ENCODE measurements at regions not wholly inside any gene's neighbourhood (a gene's known extent, or its start where the extent isn't known, plus 50 kb on each side); places are given as distances from the start of the nearest gene placed in this dataset.

DNA sequence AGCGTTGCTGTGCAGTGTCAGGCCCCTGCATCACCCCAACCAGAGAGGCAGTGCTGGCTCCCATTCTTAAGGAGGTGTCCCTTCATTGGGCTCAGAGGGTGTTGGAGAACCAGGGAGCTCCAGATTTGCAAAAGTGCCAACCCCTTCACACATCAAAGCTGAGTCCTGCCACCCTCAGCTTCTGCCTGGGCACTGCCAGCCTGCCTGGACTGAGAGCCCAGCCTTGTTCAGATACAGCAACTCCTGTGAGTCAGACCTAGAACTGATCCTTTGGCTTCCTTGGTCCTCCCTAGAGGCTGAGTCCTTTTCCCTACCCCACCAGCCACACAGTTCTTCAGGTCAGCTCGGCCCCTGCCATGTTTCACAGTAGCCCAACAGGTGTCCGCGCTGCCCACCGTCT is 424.9 kb upstream of the MYT1L start:
- Mint-ChIP-seq H3K9me3 (ENCODE audit: unreplicated experiment) (peaks cover 10% of the 10 kb centered on the region), H3K36me3 (ENCODE audit: low read depth, unreplicated experiment) (peaks cover 7% of the 10 kb centered on the region), H3K27ac (ENCODE audit: unreplicated experiment) (no peak overlapping the region), H3K27me3 (ENCODE audit: unreplicated experiment) (peaks cover 4% of the 10 kb centered on the region), H3K4me3 (ENCODE audit: unreplicated experiment) (no peak overlapping the region), H3K4me1 (ENCODE audit: unreplicated experiment) (no peaks in the 10 kb centered on the region)
- no peak for DNase-seq (ENCODE audit: low spot score)
- no peak for TF ChIP-seq CTCF (IDR thresholded peaks at IDR 0.05; ENCODE audit: unreplicated experiment)

DNA sequence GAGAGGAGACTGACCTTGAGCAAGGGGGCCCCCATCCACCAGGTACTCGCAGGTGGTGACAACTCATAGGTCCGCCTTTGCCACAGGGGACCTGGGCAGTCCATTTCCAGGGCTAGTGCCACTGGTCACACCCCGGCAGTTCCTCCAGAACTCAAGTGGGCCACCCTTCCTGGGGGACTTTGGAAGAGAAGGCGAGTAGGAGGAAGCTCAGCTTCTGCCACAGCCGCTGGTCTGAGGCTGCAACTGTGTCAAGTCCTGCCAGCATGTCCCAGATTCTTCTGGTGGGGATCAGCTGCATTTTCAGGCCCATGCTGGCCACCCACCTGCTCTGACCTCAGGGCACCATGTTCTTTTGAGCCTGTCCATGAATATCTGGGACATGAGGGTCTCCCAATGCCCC is 423.9 kb upstream of the MYT1L start:
- no peak for TF ChIP-seq CTCF (IDR thresholded peaks at IDR 0.05; ENCODE audit: unreplicated experiment)
- H3K27ac Mint-ChIP-seq (ENCODE audit: unreplicated experiment): no peak overlapping the region
- peaks cover 7% of the 10 kb centered on the region for H3K27me3 Mint-ChIP-seq (ENCODE audit: unreplicated experiment)
- H3K4me3 Mint-ChIP-seq (ENCODE audit: unreplicated experiment): no peak overlapping the region
- DNase-seq (ENCODE audit: low spot score): no peak
- H3K4me1 Mint-ChIP-seq (ENCODE audit: unreplicated experiment): no peaks in the 10 kb centered on the region
- H3K36me3 Mint-ChIP-seq (ENCODE audit: low read depth, unreplicated experiment): peaks cover 11% of the 10 kb centered on the region
- peaks cover 10% of the 10 kb centered on the region for H3K9me3 Mint-ChIP-seq (ENCODE audit: unreplicated experiment)

DNA sequence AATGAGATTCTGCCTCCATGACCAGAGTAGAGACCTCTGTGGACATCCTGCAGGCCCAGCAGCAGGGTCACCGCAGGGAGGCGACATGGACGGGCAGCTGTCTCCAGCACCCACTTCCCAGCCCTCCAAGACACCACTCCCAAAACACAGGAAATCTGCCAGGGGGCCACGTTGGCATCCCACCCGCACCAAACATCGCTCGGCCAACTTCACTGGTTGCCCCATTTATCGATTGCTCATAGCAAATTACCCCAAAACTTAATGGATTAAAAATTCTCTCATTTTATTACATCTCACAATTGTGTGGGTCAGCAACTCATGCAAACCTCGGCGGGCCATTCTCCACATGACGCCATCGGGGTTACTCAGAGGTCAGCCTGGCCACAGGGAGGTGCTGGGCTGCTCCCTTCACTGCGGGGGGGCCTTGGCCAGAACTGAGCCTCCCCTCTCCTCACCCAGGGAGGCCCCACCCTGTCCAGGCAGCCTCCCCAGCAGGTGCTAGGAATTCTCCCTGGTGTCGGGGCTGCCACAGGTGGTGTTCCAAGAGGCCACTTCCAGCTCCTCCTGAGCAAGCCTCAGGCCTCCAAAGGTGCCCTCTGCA is 420.7 kb upstream of the MYT1L start:
- DNase-seq (ENCODE audit: low spot score): no peak
- no peak overlapping the region for H3K27ac Mint-ChIP-seq (ENCODE audit: unreplicated experiment)
- no peak overlapping the region for H3K4me3 Mint-ChIP-seq (ENCODE audit: unreplicated experiment)
- no peak for TF ChIP-seq CTCF (IDR thresholded peaks at IDR 0.05; ENCODE audit: unreplicated experiment)
- peaks cover 10% of the 10 kb centered on the region for H3K9me3 Mint-ChIP-seq (ENCODE audit: unreplicated experiment)
- peaks cover 7% of the 10 kb centered on the region for H3K27me3 Mint-ChIP-seq (ENCODE audit: unreplicated experiment)
- H3K4me1 Mint-ChIP-seq (ENCODE audit: unreplicated experiment): no peaks in the 10 kb centered on the region
- H3K36me3 Mint-ChIP-seq (ENCODE audit: low read depth, unreplicated experiment): peaks cover 11% of the 10 kb centered on the region

GRCh38 chr2:2750867-2751714 is 420.0 kb upstream of the MYT1L start:
- Mint-ChIP-seq H3K27ac (ENCODE audit: unreplicated experiment) (no peak overlapping the region), H3K27me3 (ENCODE audit: unreplicated experiment) (peaks cover 9% of the 10 kb centered on the region)

More at GRCh38 chr2:2750867-2751714, 420.0 kb upstream of the MYT1L start:
- Mint-ChIP-seq H3K4me3 (ENCODE audit: unreplicated experiment) (no peak overlapping the region), H3K4me1 (ENCODE audit: unreplicated experiment) (no peaks in the 10 kb centered on the region), H3K36me3 (ENCODE audit: low read depth, unreplicated experiment) (peaks cover 11% of the 10 kb centered on the region), H3K9me3 (ENCODE audit: unreplicated experiment) (peaks cover 10% of the 10 kb centered on the region)
- no peak for DNase-seq (ENCODE audit: low spot score)
- TF ChIP-seq CTCF (IDR thresholded peaks at IDR 0.05; ENCODE audit: unreplicated experiment): no peak

Data from endothelial cell (in vitro differentiated cells).